Liver (tissue), 8 donors: ENCODE measurements at regions not wholly inside any gene's neighbourhood (a gene's known extent, or its start where the extent isn't known, plus 50 kb on each side); places are given as distances from the start of the nearest gene placed in this dataset.

ENCODE experiments used
- DNase-seq: peaks from one replicate; pipeline ENCODE4 v3.0.0-alpha.2; 2017; ENCODE audit warnings: low spot score
- H3K27ac ChIP-seq, 2 donors: one replicate each; pipeline ENCODE4 v1.7.0; 2013; ENCODE audit warnings: inconsistent platforms in 2 of 2, low read length in 2 of 2, control low read depth in 1 of 2, low read depth in 1 of 2, mild to moderate bottlenecking in 1 of 2
- H3K27me3 ChIP-seq, 4 donors: one replicate each; pipeline versions ENCODE4 v1.6.1 to v1.7.0; 2013; ENCODE audit warnings: low read length in 3 of 4, inconsistent platforms in 1 of 4, mild to moderate bottlenecking in 1 of 4, moderate library complexity in 1 of 4; ENCODE audit not compliant: control insufficient read depth in 4 of 4, insufficient read depth in 4 of 4
- H3K36me3 ChIP-seq, 4 donors: one replicate each; pipeline versions ENCODE4 v1.6.1 to v1.7.0; 2013; ENCODE audit warnings: low read length in 3 of 4, mild to moderate bottlenecking in 3 of 4, low read depth in 1 of 4, moderate library complexity in 1 of 4; ENCODE audit not compliant: control insufficient read depth in 4 of 4, insufficient read depth in 3 of 4
- H3K4me1 ChIP-seq, 4 donors: one replicate each; pipeline versions ENCODE4 v1.6.1 to v1.7.0; 2013; ENCODE audit warnings: low read length in 3 of 4, mild to moderate bottlenecking in 3 of 4, moderate library complexity in 1 of 4; ENCODE audit not compliant: control insufficient read depth in 4 of 4, insufficient read depth in 4 of 4
- H3K4me3 ChIP-seq, 3 donors: one replicate each; pipeline versions ENCODE4 v1.6.1 to v1.7.0; 2013; ENCODE audit warnings: low read length in 3 of 3, control low read depth in 1 of 3, low read depth in 1 of 3, mild to moderate bottlenecking in 1 of 3
- H3K9ac ChIP-seq, 2 donors: one replicate each; pipeline ENCODE4 v1.7.0; 2013; ENCODE audit warnings: low read length in 2 of 2, mild to moderate bottlenecking in 2 of 2, moderate library complexity in 2 of 2, control low read depth in 1 of 2, low read depth in 1 of 2
- H3K9me3 ChIP-seq, 4 donors: one replicate each; pipeline versions ENCODE4 v1.6.1 to v1.7.0; 2013; ENCODE audit warnings: low read length in 3 of 4; ENCODE audit not compliant: control insufficient read depth in 4 of 4
- ATF3 ChIP-seq: IDR thresholded peaks from 2 replicates; pipeline ENCODE4 v1.6.1; 2016; ENCODE audit warnings: antibody characterized with exemption
- CTCF ChIP-seq: fragments of 150-350 bp; IDR thresholded peaks from 2 replicates; pipeline ENCODE4 v1.5.1; 2017; ENCODE audit warnings: improper control_type of control experiment, low read depth, low read length; ENCODE audit not compliant: missing input control
- EGR1 ChIP-seq, 2 donors: IDR thresholded peaks; 2 replicates each; pipeline ENCODE4 v1.6.1; 2016 to 2018; ENCODE audit warnings: antibody characterized with exemption in 2 of 2, low read depth in 2 of 2
- FOXA1 ChIP-seq: IDR thresholded peaks from 2 replicates; pipeline ENCODE4 v1.6.1; 2016; ENCODE audit warnings: antibody characterized with exemption
- FOXA2 ChIP-seq: IDR thresholded peaks from 2 replicates; pipeline ENCODE4 v1.6.1; 2016; ENCODE audit warnings: antibody characterized with exemption
- GABPA ChIP-seq, 2 donors: IDR thresholded peaks in 1 of 2; conservative IDR thresholded peaks in 1 of 2; 2 replicates each; pipeline ENCODE4 v1.6.1; 2016; ENCODE audit warnings: antibody characterized with exemption in 2 of 2, mild to moderate bottlenecking in 1 of 2, moderate library complexity in 1 of 2
- HNF4A ChIP-seq, 2 donors: conservative IDR thresholded peaks; 2 replicates each; pipeline ENCODE4 v1.6.1; 2016; ENCODE audit warnings: antibody characterized with exemption in 2 of 2, mild to moderate bottlenecking in 2 of 2
- JUND ChIP-seq, 2 donors: IDR thresholded peaks; 2 replicates each; pipeline ENCODE4 v1.6.1; 2016; ENCODE audit warnings: antibody characterized with exemption in 2 of 2
- MAX ChIP-seq: IDR thresholded peaks from 2 replicates; pipeline ENCODE4 v1.6.1; 2016; ENCODE audit warnings: antibody characterized with exemption
- NR2F2 ChIP-seq: IDR thresholded peaks from 2 replicates; pipeline ENCODE4 v1.6.1; 2016; ENCODE audit warnings: antibody characterized with exemption
- RAD21 ChIP-seq, 2 donors: IDR thresholded peaks; 2 replicates each; pipeline ENCODE4 v1.6.1; 2016; ENCODE audit warnings: antibody characterized with exemption in 2 of 2, mild to moderate bottlenecking in 2 of 2
- REST ChIP-seq: IDR thresholded peaks from 2 replicates; pipeline ENCODE4 v1.6.1; 2016; ENCODE audit warnings: antibody characterized with exemption, mild to moderate bottlenecking
- RXRA ChIP-seq, 2 donors: IDR thresholded peaks; 2 replicates each; pipeline ENCODE4 v1.6.1; 2017 to 2018; ENCODE audit warnings: antibody characterized with exemption in 2 of 2, mild to moderate bottlenecking in 1 of 2
- SP1 ChIP-seq: IDR thresholded peaks from 2 replicates; pipeline ENCODE4 v1.6.1; 2018; ENCODE audit warnings: antibody characterized with exemption, mild to moderate bottlenecking
- TAF1 ChIP-seq: conservative IDR thresholded peaks from 2 replicates; pipeline ENCODE4 v1.6.1; 2016; ENCODE audit warnings: antibody characterized with exemption, mild to moderate bottlenecking
- ZBTB33 ChIP-seq: IDR thresholded peaks from 2 replicates; pipeline ENCODE4 v1.6.1; 2016; ENCODE audit warnings: antibody characterized with exemption
- WGBS: extraction: QIAGEN DNeasy Blood & Tissue Kit; methylation state at CpG from one replicate; pipeline ENCODE4 v1.1.7; 2013; 5-methylcytosine and 5-hydroxymethylcytosine counted together
- donor health status: healthy.
- donor health status: healthy.
- donor health status: healthy.
- donor health status: healthy.
- donor health status: healthy.

- Histone ChIP-seq H3K4me3 (no peak overlapping the region), H3K9me3 (no peaks in the 10 kb centered on the region), H3K27ac (no peak overlapping the region), H3K36me3 (no peaks in the 10 kb centered on the region), H3K27me3 (peaks cover 0 to 5% (median 2%) of the 10 kb centered on the region in 4 donors), H3K4me1 (no peaks in the 10 kb centered on the region), H3K9ac (no peak overlapping the region)
- no peak for DNase-seq
- TF ChIP-seq TAF1 (no peak), ZBTB33 (no peak), MAX (no peak), ATF3 (no peak), RAD21 (IDR thresholded peaks at IDR 0.05) (no peak), REST (no peak), EGR1 (IDR thresholded peaks at IDR 0.05; ENCODE audit: low read depth in 2 of 2) (no peak), JUND (IDR thresholded peaks at IDR 0.05) (no peak), GABPA (IDR thresholded peaks at IDR 0.05 in 1 of 2, conservative IDR thresholded peaks at IDR 0.05 in 1 of 2) (no peak), SP1 (no peak), FOXA1 (no peak), NR2F2 (no peak), RXRA (IDR thresholded peaks at IDR 0.05) (no peak)
These were observed 232.1 kb upstream of the SMIM21 start for GRCh38 chr18:75659535-75660023.

- Histone ChIP-seq H3K27ac (no peak overlapping the region), H3K9me3 (no peaks in the 10 kb centered on the region), H3K36me3 (no peaks in the 10 kb centered on the region), H3K9ac (no peak overlapping the region), H3K4me3 (no peak overlapping the region), H3K4me1 (no peaks in the 10 kb centered on the region), H3K27me3 (peaks cover 0 to 5% (median 2%) of the 10 kb centered on the region in 4 donors)
- WGBS: 55% methylated on average over 5 of the region's 5 CpGs
- DNase-seq: no peak
- TF ChIP-seq GABPA (IDR thresholded peaks at IDR 0.05 in 1 of 2, conservative IDR thresholded peaks at IDR 0.05 in 1 of 2): no peak
- TF ChIP-seq FOXA2: no peak
- no peak for TF ChIP-seq FOXA1
- TF ChIP-seq HNF4A (conservative IDR thresholded peaks at IDR 0.05): no peak
- TF ChIP-seq RXRA (IDR thresholded peaks at IDR 0.05): no peak
- TF ChIP-seq ZBTB33: no peak
- TF ChIP-seq REST: no peak
- TF ChIP-seq MAX: no peak
- TF ChIP-seq TAF1: no peak
- no peak for TF ChIP-seq CTCF
These were observed 230.8 kb upstream of the SMIM21 start for GRCh38 chr18:75658330-75658729.
